HepG2 (cell line): ENCODE measurements at regions not wholly inside any gene's neighbourhood (a gene's known extent, or its start where the extent isn't known, plus 50 kb on each side); places are given as distances from the start of the nearest gene placed in this dataset.

Experiments used
- DNMT1 ChIP-seq: sonication (generic); formaldehyde crosslinking; IDR thresholded peaks from 2 replicates; pipeline ENCODE4 v1.5.1; 2020; ENCODE audit warnings: mild to moderate bottlenecking, missing genetic modification reagents
- GATA4 ChIP-seq: sonication (generic); IDR thresholded peaks from 2 replicates; pipeline ENCODE4 v1.6.1; 2016; ENCODE audit warnings: antibody characterized with exemption, low read depth, borderline replicate concordance
- HHEX ChIP-seq: IDR thresholded peaks from 2 replicates; pipeline ENCODE4 v1.6.1; 2016; ENCODE audit warnings: control low read depth
- KIAA2018 ChIP-seq: sonication (generic); formaldehyde crosslinking; IDR thresholded peaks from 2 replicates; pipeline ENCODE4 v1.5.0; 2020; ENCODE audit warnings: mild to moderate bottlenecking, missing genetic modification reagents, borderline replicate concordance
- MBD4 ChIP-seq: IDR thresholded peaks from 2 replicates; pipeline ENCODE4 v1.6.1; 2012; ENCODE audit warnings: low read length, inconsistent platforms, borderline replicate concordance
- MLXIP ChIP-seq: sonication (generic); formaldehyde crosslinking; IDR thresholded peaks from 2 replicates; pipeline ENCODE4 v1.9.0; 2021; ENCODE audit warnings: missing genetic modification reagents, borderline replicate concordance
- MTF1 ChIP-seq: sonication (generic); formaldehyde crosslinking; IDR thresholded peaks from 2 replicates; pipeline ENCODE4 v1.5.0; 2020; ENCODE audit warnings: missing genetic modification reagents
- MYC ChIP-seq: sonication (generic); formaldehyde crosslinking; IDR thresholded peaks from 2 replicates; pipeline ENCODE4 v1.9.0; 2021; ENCODE audit warnings: missing genetic modification reagents, borderline replicate concordance
- PCBP2 ChIP-seq: fragments of 200-400 bp; formaldehyde crosslinking; optimal IDR thresholded peaks from 2 replicates; pipeline ENCODE3; 2018; ENCODE audit warnings: low read length, low read depth; ENCODE audit not compliant: poor library complexity, severe bottlenecking
- RNF2 ChIP-seq: fragments of 450-650 bp; conservative IDR thresholded peaks from 2 replicates; pipeline ENCODE4 v1.6.1; 2016; ENCODE audit warnings: low read depth
- THAP11 ChIP-seq: IDR thresholded peaks from 2 replicates; pipeline ENCODE4 v1.6.1; 2016; ENCODE audit warnings: missing biosample characterization, missing genetic modification reagents
- ZBTB14 ChIP-seq: sonication (generic); formaldehyde crosslinking; IDR thresholded peaks from 2 replicates; pipeline ENCODE4 v1.4.0; 2020; ENCODE audit warnings: missing genetic modification reagents
- ZC3H13 ChIP-seq: sonication (generic); formaldehyde crosslinking; IDR thresholded peaks from 2 replicates; pipeline ENCODE4 v1.8.1; 2023; ENCODE audit warnings: mild to moderate bottlenecking, missing genetic modification reagents, moderate library complexity
- ZNF329 ChIP-seq: sonication (generic); formaldehyde crosslinking; IDR thresholded peaks from 2 replicates; pipeline ENCODE4 v1.9.0; 2021; ENCODE audit warnings: low read depth, mild to moderate bottlenecking, missing genetic modification reagents
- ZNF496 ChIP-seq: sonication (generic); formaldehyde crosslinking; IDR thresholded peaks from 2 replicates; pipeline ENCODE4 v1.8.1; 2023; ENCODE audit warnings: mild to moderate bottlenecking, moderate library complexity, missing genetic modification reagents; ENCODE audit not compliant: insufficient replicate concordance
- ZNF782 ChIP-seq: sonication (generic); formaldehyde crosslinking; IDR thresholded peaks from 2 replicates; pipeline ENCODE4 v1.4.0; 2020; ENCODE audit warnings: missing genetic modification reagents, mild to moderate bottlenecking, borderline replicate concordance
- ZNF792 ChIP-seq: IDR thresholded peaks from 2 replicates; pipeline ENCODE4 v1.6.1; 2016
- ZSCAN20 ChIP-seq: sonication (generic); formaldehyde crosslinking; IDR thresholded peaks from 2 replicates; pipeline ENCODE4 v1.4.0; 2020; ENCODE audit warnings: missing genetic modification reagents, mild to moderate bottlenecking, borderline replicate concordance

GRCh38 chr15:23869396-23869795 is 182.3 kb upstream of the NDN start (continued):
- TF ChIP-seq KIAA2018 (CRISPR knock-in tag), result no peak
- no peak for TF ChIP-seq GATA4
- no peak for TF ChIP-seq ZNF329 (CRISPR knock-in tag)
- TF ChIP-seq MTF1 (CRISPR knock-in tag), result no peak
- TF ChIP-seq MBD4, result no peak
- TF ChIP-seq MYC (CRISPR knock-in tag), result peak; percentile 52; the same call in 1 of the 2 replicates
- no peak for TF ChIP-seq PCBP2
- TF ChIP-seq MLXIP (CRISPR knock-in tag), result no peak
- TF ChIP-seq RNF2, result no peak
- TF ChIP-seq ZNF782 (CRISPR knock-in tag), result no peak
- no peak for TF ChIP-seq ZNF496 (CRISPR knock-in tag)
- TF ChIP-seq ZNF792, result no peak
- 0 out of 2 replicates have a peak, but pooled peaks have one; percentile 14 for TF ChIP-seq THAP11 (CRISPR knock-in tag)
- no peak for TF ChIP-seq DNMT1 (CRISPR knock-in tag)
- TF ChIP-seq ZC3H13, result no peak
- TF ChIP-seq ZBTB14, result no peak
- TF ChIP-seq ZSCAN20 (CRISPR knock-in tag), result no peak
- TF ChIP-seq HHEX, result no peak
